GM18498 (cell line): ENCODE measurements at regions not wholly inside any gene's neighbourhood (a gene's known extent, or its start where the extent isn't known, plus 50 kb on each side); places are given as distances from the start of the nearest gene placed in this dataset.

ENCODE experiments used
- ATAC-seq: cut with Tn5 transposase; IDR thresholded peaks from one replicate; pipeline ENCODE4 v1.9.1; 2021; ENCODE audit warnings: mild to moderate bottlenecking, moderate library complexity; ENCODE audit not compliant: unreplicated experiment

- no peak for ATAC-seq
Measured at GRCh38 chr14:31964490-31964889, 112.6 kb upstream of the ARHGAP5 start.

GRCh38 chr14:31965071-31965734, 111.9 kb upstream of the ARHGAP5 start:
- no peak for ATAC-seq

- no peak for ATAC-seq
Measured at GRCh38 chr14:31965735-31966598, 111.1 kb upstream of the ARHGAP5 start.

GRCh38 chr14:31966896-31967668, 110.0 kb upstream of the ARHGAP5 start:
- ATAC-seq = no peak

- ATAC-seq = no peak
Measured at GRCh38 chr14:31967669-31967975, 109.5 kb upstream of the ARHGAP5 start.

GRCh38 chr14:31968107-31968810, 108.8 kb upstream of the ARHGAP5 start:
- no peak for ATAC-seq

- ATAC-seq = no peak
Measured at GRCh38 chr14:31968956-31969698, 108.0 kb upstream of the ARHGAP5 start.

- ATAC-seq = no peak
Measured at GRCh38 chr14:31969699-31970240, 107.3 kb upstream of the ARHGAP5 start.

- no peak for ATAC-seq
Measured at GRCh38 chr14:31970744-31971143, 106.4 kb upstream of the ARHGAP5 start.

GRCh38 chr14:31971612-31972011, 105.5 kb upstream of the ARHGAP5 start:
- no peak for ATAC-seq

- no peak for ATAC-seq
Measured at GRCh38 chr14:31977001-31977556, 100.0 kb upstream of the ARHGAP5 start.

- ATAC-seq = no peak
Measured at GRCh38 chr14:31978423-31978822, 98.7 kb upstream of the ARHGAP5 start.

- ATAC-seq = no peak
Measured at GRCh38 chr14:31982642-31983041, 94.5 kb upstream of the ARHGAP5 start.

- ATAC-seq = no peak
Measured at GRCh38 chr14:31986405-31986804, 90.7 kb upstream of the ARHGAP5 start.

GRCh38 chr14:31987721-31988120, 89.4 kb upstream of the ARHGAP5 start:
- ATAC-seq = no peak

- no peak for ATAC-seq
Measured at GRCh38 chr14:31988244-31988643, 88.9 kb upstream of the ARHGAP5 start.

- ATAC-seq = no peak
Measured at GRCh38 chr14:31990183-31990857, 86.8 kb upstream of the ARHGAP5 start.

- no peak for ATAC-seq
Measured at GRCh38 chr14:31990926-31991572, 86.1 kb upstream of the ARHGAP5 start.

- no peak for ATAC-seq
Measured at GRCh38 chr14:31992011-31992447, 85.1 kb upstream of the ARHGAP5 start.
